Stimulated activated CD4-positive, alpha-beta T cell treated with anti-CD3 and anti-CD28 coated beads, Interleukin-12 subunit alpha, Interleukin-12 subunit beta, amount 100 ng/mL, for 48 hours (primary cell): ENCODE measurements at regions not wholly inside any gene's neighbourhood (a gene's known extent, or its start where the extent isn't known, plus 50 kb on each side); places are given as distances from the start of the nearest gene placed in this dataset.

ENCODE experiments used
- DNase-seq, 3 donors: peaks; one replicate each; pipeline ENCODE4 v3.0.0-alpha.2; 2020; ENCODE audit warnings: low read depth in 2 of 3, low spot score in 1 of 3

GRCh38 chr9:126125177-126125576, 201.5 kb upstream of the MVB12B start:
- no peak for DNase-seq

- no peak for DNase-seq
Measured at GRCh38 chr9:126125577-126125976, 201.1 kb upstream of the MVB12B start.

GRCh38 chr9:126125992-126126409, 200.6 kb upstream of the MVB12B start:
- DNase-seq, result no peak

GRCh38 chr9:126126807-126127206, 199.8 kb upstream of the MVB12B start:
- no peak for DNase-seq

- DNase-seq, result no peak
Measured at GRCh38 chr9:126127591-126127990, 199.0 kb upstream of the MVB12B start.

- no peak for DNase-seq
Measured at GRCh38 chr9:126128494-126129142, 198.0 kb upstream of the MVB12B start.

GRCh38 chr9:126131066-126132010, 195.3 kb upstream of the MVB12B start:
- no peak for DNase-seq

GRCh38 chr9:126132746-126133145, 193.9 kb upstream of the MVB12B start:
- DNase-seq, result no peak

GRCh38 chr9:126144196-126144595, 182.4 kb upstream of the MVB12B start:
- DNase-seq, result no peak

- DNase-seq, result no peak
Measured at GRCh38 chr9:126144603-126145456, 181.8 kb upstream of the MVB12B start.

- no peak for DNase-seq
Measured at GRCh38 chr9:126145887-126146253, 180.8 kb upstream of the MVB12B start.

GRCh38 chr9:126146254-126147145, 180.1 kb upstream of the MVB12B start:
- peak in 2 of 3 donors; percentile 8 to 14 for DNase-seq

- DNase-seq, result no peak
Measured at GRCh38 chr9:126147186-126147935, 179.3 kb upstream of the MVB12B start.

- DNase-seq, result no peak
Measured at GRCh38 chr9:126147936-126148870, 178.4 kb upstream of the MVB12B start.

- no peak for DNase-seq
Measured at GRCh38 chr9:126148994-126149393, 177.6 kb upstream of the MVB12B start.

GRCh38 chr9:126149661-126150060, 177.0 kb upstream of the MVB12B start:
- DNase-seq, result no peak

- DNase-seq, result no peak
Measured at GRCh38 chr9:126150411-126151030, 176.1 kb upstream of the MVB12B start.

GRCh38 chr9:126151031-126151685, 175.5 kb upstream of the MVB12B start:
- DNase-seq, result no peak
